SJSA1 (cell line): ENCODE measurements at regions not wholly inside any gene's neighbourhood (a gene's known extent, or its start where the extent isn't known, plus 50 kb on each side); places are given as distances from the start of the nearest gene placed in this dataset.

Experiments used
- DNase-seq, 2 experiments: peaks; one replicate each; pipeline ENCODE4 v3.0.0-alpha.2; 2015 to 2020; ENCODE audit warnings: low spot score in 2 of 2, low read depth in 1 of 2
- H3K27ac ChIP-seq: fragments of 250-450 bp; sonication (Bioruptor Pico); 2 replicates; pipeline ENCODE4 v1.5.1; 2020; ENCODE audit warnings: mild to moderate bottlenecking, moderate library complexity
- H3K27me3 ChIP-seq: fragments of 250-450 bp; sonication (Bioruptor Pico); replicated peaks from 2 replicates; pipeline ENCODE4 v1.5.1; 2020; ENCODE audit warnings: mild to moderate bottlenecking, moderate library complexity
- H3K36me3 ChIP-seq: fragments of 250-450 bp; sonication (Bioruptor Pico); 2 replicates; pipeline ENCODE4 v1.5.1; 2020; ENCODE audit warnings: mild to moderate bottlenecking
- H3K4me1 ChIP-seq: fragments of 250-450 bp; sonication (Bioruptor Pico); replicated peaks from 2 replicates; pipeline ENCODE4 v1.6.1; 2021; ENCODE audit warnings: mild to moderate bottlenecking
- H3K4me3 ChIP-seq: fragments of 250-450 bp; sonication (Bioruptor Pico); 2 replicates; pipeline ENCODE4 v1.5.1; 2020; ENCODE audit warnings: mild to moderate bottlenecking
- H3K9me3 ChIP-seq: fragments of 250-450 bp; sonication (Bioruptor Pico); replicated peaks from 2 replicates; pipeline ENCODE4 v1.5.1; 2020; ENCODE audit warnings: mild to moderate bottlenecking

- H3K9me3 ChIP-seq = no peaks in the 10 kb centered on the region
- no peak overlapping the region for H3K4me3 ChIP-seq
Measured at GRCh38 chr4:12580787-12581186, 903.4 kb downstream of the RAB28 start.

GRCh38 chr4:12579172-12579571, 905.0 kb downstream of the RAB28 start:
- H3K4me1 ChIP-seq = peaks cover 26% of the 10 kb centered on the region
- H3K9me3 ChIP-seq = no peaks in the 10 kb centered on the region
- no peak overlapping the region for H3K4me3 ChIP-seq
- no peaks in the 10 kb centered on the region for H3K27me3 ChIP-seq
- peak in 1 of 2 experiments; percentile 58 for DNase-seq
- H3K27ac ChIP-seq = no peak overlapping the region
- no peaks in the 10 kb centered on the region for H3K36me3 ChIP-seq

More at GRCh38 chr4:12580787-12581186, 903.4 kb downstream of the RAB28 start:
- H3K27ac ChIP-seq = no peak overlapping the region
- peaks cover 26% of the 10 kb centered on the region for H3K4me1 ChIP-seq
- no peaks in the 10 kb centered on the region for H3K36me3 ChIP-seq
- DNase-seq = no peak
- no peaks in the 10 kb centered on the region for H3K27me3 ChIP-seq

GRCh38 chr4:12576409-12576808, 907.7 kb downstream of the RAB28 start:
- Histone ChIP-seq H3K27me3 (no peaks in the 10 kb centered on the region), H3K4me3 (no peak overlapping the region), H3K36me3 (no peaks in the 10 kb centered on the region), H3K9me3 (no peaks in the 10 kb centered on the region), H3K4me1 (peaks cover 22% of the 10 kb centered on the region), H3K27ac (no peak overlapping the region)
- peak in 1 of 2 experiments; percentile 35 for DNase-seq

GRCh38 chr4:12573716-12574115, 910.4 kb downstream of the RAB28 start:
- Histone ChIP-seq H3K9me3 (no peaks in the 10 kb centered on the region), H3K4me1 (peaks cover 14% of the 10 kb centered on the region), H3K27ac (no peak overlapping the region), H3K36me3 (no peaks in the 10 kb centered on the region), H3K4me3 (no peak overlapping the region), H3K27me3 (0 out of 2 replicates have a peak, but pooled peaks cover 3% of the 10 kb centered on the region)
- no peak for DNase-seq

GRCh38 chr4:12562476-12563140, 921.5 kb downstream of the RAB28 start:
- Histone ChIP-seq H3K4me1 (no peaks in the 10 kb centered on the region), H3K27me3 (no peaks in the 10 kb centered on the region), H3K36me3 (no peaks in the 10 kb centered on the region), H3K9me3 (no peaks in the 10 kb centered on the region), H3K27ac (no peak overlapping the region), H3K4me3 (no peak overlapping the region)
- no peak for DNase-seq

- Histone ChIP-seq H3K27me3 (no peaks in the 10 kb centered on the region), H3K4me3 (no peak overlapping the region), H3K4me1 (no peaks in the 10 kb centered on the region), H3K27ac (no peak overlapping the region), H3K36me3 (no peaks in the 10 kb centered on the region), H3K9me3 (no peaks in the 10 kb centered on the region)
- no peak for DNase-seq
Measured at GRCh38 chr4:12562021-12562420, 922.1 kb downstream of the RAB28 start.

- Histone ChIP-seq H3K4me3 (no peak overlapping the region), H3K4me1 (no peaks in the 10 kb centered on the region), H3K27me3 (no peaks in the 10 kb centered on the region), H3K27ac (no peak overlapping the region), H3K36me3 (no peaks in the 10 kb centered on the region), H3K9me3 (0 out of 2 replicates have a peak, but pooled peaks cover 3% of the 10 kb centered on the region)
- DNase-seq = no peak
Measured at GRCh38 chr4:12555011-12555410, 929.1 kb downstream of the RAB28 start.

- Histone ChIP-seq H3K27me3 (no peaks in the 10 kb centered on the region), H3K4me1 (no peaks in the 10 kb centered on the region), H3K9me3 (0 out of 2 replicates have a peak, but pooled peaks cover 3% of the 10 kb centered on the region), H3K4me3 (no peak overlapping the region), H3K27ac (no peak overlapping the region), H3K36me3 (no peaks in the 10 kb centered on the region)
- DNase-seq = no peak
Measured at GRCh38 chr4:12548678-12549077, 935.5 kb downstream of the RAB28 start.

GRCh38 chr4:12545812-12546211, 938.3 kb downstream of the RAB28 start:
- H3K4me1 ChIP-seq = no peaks in the 10 kb centered on the region
- no peak overlapping the region for H3K4me3 ChIP-seq
- no peaks in the 10 kb centered on the region for H3K36me3 ChIP-seq
- DNase-seq = no peak
- H3K9me3 ChIP-seq = 0 out of 2 replicates have a peak, but pooled peaks cover 2% of the 10 kb centered on the region
- H3K27me3 ChIP-seq = no peaks in the 10 kb centered on the region
- no peak overlapping the region for H3K27ac ChIP-seq

- DNase-seq = no peak
- no peak overlapping the region for H3K4me3 ChIP-seq
Measured at GRCh38 chr4:12538162-12538561, 946.0 kb downstream of the RAB28 start.

GRCh38 chr4:12534684-12535083, 949.5 kb downstream of the RAB28 start:
- H3K4me1 ChIP-seq = no peaks in the 10 kb centered on the region
- H3K27ac ChIP-seq = no peak overlapping the region
- no peaks in the 10 kb centered on the region for H3K9me3 ChIP-seq
- H3K27me3 ChIP-seq = no peaks in the 10 kb centered on the region
- no peaks in the 10 kb centered on the region for H3K36me3 ChIP-seq
- no peak overlapping the region for H3K4me3 ChIP-seq
- no peak for DNase-seq

More at GRCh38 chr4:12538162-12538561, 946.0 kb downstream of the RAB28 start:
- no peak overlapping the region for H3K27ac ChIP-seq
- no peaks in the 10 kb centered on the region for H3K4me1 ChIP-seq
- no peaks in the 10 kb centered on the region for H3K9me3 ChIP-seq
- no peaks in the 10 kb centered on the region for H3K27me3 ChIP-seq
- H3K36me3 ChIP-seq = no peaks in the 10 kb centered on the region

- Histone ChIP-seq H3K27ac (no peak overlapping the region), H3K36me3 (no peaks in the 10 kb centered on the region), H3K27me3 (no peaks in the 10 kb centered on the region), H3K9me3 (peaks cover 2% of the 10 kb centered on the region; the same call in 1 of the 2 replicates), H3K4me1 (no peaks in the 10 kb centered on the region), H3K4me3 (no peak overlapping the region)
- peak in 1 of 2 experiments; percentile 1 for DNase-seq
Measured at GRCh38 chr4:12519426-12519825, 964.7 kb downstream of the RAB28 start.

GRCh38 chr4:12507868-12508481, 976.2 kb downstream of the RAB28 start:
- Histone ChIP-seq H3K27ac (no peak overlapping the region), H3K9me3 (no peaks in the 10 kb centered on the region), H3K27me3 (no peaks in the 10 kb centered on the region), H3K4me1 (no peaks in the 10 kb centered on the region), H3K4me3 (no peak overlapping the region), H3K36me3 (no peaks in the 10 kb centered on the region)
- DNase-seq = peak in 1 of 2 experiments; percentile 7

GRCh38 chr4:12500409-12500808, 983.7 kb downstream of the RAB28 start:
- Histone ChIP-seq H3K9me3 (no peaks in the 10 kb centered on the region), H3K4me3 (no peak overlapping the region), H3K4me1 (no peaks in the 10 kb centered on the region), H3K27ac (no peak overlapping the region), H3K27me3 (no peaks in the 10 kb centered on the region), H3K36me3 (no peaks in the 10 kb centered on the region)
- no peak for DNase-seq
